Activated CD8-positive, alpha-beta memory T cell treated with anti-CD3 and anti-CD28 coated beads, Interleukin-2, amount 50 U/mL, for 24 hours (primary cell): ENCODE measurements at regions not wholly inside any gene's neighbourhood (a gene's known extent, or its start where the extent isn't known, plus 50 kb on each side); places are given as distances from the start of the nearest gene placed in this dataset.
"Not testable (repeated sequence)": the region's sequence is repeated elsewhere in the genome, so short reads cannot be mapped to it uniquely, and the experiment has no call there.

Experiments used
- DNase-seq: peaks from one replicate; pipeline ENCODE4 v3.0.0-alpha.2; 2020; ENCODE audit errors: extremely low read depth

DNA sequence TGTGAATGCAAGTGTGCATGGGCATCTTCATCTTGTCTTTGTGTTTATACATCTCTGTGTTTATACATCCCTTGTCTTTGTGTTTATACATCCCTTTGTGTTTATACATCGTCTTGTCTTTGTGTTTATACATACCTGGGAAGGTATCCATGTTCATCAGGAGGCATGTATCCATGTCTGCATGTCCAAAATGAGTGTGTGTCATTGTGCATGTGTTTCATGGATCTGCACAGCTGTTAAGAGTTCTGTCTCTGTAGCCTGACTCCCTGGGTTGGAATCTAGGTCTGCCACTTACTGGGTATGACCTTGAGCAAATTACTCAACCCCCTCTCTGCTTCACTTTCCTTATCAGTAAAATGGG lies 50.1 kb upstream of the SIRPA start:
- DNase-seq = no peak

DNA sequence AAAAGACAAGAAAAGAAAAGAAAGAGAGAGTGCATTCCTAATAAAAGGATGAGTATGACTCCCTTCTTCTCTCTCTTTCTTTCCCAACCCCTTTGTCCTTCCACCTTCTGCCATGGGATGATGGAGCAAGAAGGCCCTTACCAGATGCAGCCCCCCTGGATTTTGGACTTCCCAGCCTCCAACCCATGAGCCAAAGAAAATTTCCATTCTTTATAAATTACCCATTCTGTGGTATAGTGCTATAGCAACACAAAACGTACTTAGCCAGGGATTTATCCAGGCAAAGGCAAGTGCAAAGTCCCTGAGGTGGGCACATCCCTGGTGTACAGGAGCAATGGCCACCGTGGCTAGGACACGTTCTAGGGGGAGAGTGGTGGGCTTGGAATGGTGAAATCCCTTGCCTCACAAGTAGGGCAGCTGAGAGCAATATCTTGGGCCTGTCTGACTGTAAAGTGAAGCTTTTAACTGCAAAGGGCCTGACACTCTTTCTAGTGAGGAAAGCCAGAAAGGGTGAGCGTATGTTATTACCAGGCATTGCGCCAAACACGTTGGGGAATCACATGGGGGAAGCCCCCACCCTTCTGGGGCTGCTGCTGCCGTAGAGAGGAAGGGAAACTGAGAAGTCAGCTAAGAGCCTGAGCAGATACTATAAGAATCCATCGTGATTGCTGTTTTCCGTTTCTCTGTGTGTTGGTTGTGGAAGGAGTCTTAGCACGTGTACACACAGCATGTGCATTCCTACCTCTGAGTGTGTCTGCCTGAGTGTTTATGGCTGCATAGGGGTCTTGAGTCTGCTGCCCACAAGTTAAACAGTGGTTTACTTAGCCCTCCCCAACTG lies 50.7 kb upstream of the SIRPA start:
- DNase-seq = no peak

DNA sequence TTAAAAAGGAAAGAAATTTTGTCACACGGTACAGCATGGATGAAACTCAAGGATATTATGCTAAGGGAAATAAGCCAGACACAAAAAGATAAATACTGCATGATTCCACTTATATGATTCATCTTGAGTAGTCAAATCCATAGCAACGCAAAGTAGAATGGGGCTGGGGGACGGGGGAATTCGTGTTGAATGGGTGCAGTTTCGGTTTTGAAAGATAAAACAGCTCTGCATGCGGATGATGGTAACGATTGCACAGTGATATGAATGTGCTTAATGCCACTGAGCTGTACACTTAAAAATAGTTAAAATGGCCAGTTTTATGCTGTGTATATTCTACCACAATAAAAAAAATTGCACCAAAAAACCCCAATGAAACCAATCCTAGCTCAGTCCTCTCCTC lies 52.9 kb upstream of the SIRPA start:
- no peak for DNase-seq

DNA sequence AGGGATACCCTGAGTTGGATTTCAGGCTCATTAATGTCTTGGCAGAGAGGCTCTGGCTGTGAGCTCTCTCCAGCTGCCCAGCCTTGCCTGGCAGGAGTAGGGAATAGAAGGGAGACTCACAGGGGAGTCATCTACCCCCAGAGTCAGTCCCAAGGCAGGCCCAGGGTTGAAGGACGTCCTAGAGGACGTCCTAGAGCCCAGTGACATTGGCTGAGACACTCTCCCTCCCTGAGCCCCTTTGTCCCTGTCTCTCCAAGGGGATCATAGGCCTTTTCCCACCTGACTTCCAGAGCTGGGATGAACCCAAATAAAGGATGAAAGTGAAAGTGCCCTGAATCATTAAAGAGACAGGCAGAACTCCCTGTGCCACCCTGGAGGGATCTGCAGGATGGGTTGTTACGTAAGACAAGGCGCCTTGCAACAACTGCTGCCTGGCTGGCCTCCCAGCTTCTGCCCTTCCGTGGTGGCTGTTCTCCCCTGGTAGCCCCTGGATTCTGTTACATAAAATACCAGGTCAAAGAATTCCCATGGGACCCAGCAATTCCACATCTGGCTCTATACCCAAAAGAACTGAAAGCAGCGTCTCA lies 53.6 kb upstream of the SIRPA start:
- no peak for DNase-seq

DNA sequence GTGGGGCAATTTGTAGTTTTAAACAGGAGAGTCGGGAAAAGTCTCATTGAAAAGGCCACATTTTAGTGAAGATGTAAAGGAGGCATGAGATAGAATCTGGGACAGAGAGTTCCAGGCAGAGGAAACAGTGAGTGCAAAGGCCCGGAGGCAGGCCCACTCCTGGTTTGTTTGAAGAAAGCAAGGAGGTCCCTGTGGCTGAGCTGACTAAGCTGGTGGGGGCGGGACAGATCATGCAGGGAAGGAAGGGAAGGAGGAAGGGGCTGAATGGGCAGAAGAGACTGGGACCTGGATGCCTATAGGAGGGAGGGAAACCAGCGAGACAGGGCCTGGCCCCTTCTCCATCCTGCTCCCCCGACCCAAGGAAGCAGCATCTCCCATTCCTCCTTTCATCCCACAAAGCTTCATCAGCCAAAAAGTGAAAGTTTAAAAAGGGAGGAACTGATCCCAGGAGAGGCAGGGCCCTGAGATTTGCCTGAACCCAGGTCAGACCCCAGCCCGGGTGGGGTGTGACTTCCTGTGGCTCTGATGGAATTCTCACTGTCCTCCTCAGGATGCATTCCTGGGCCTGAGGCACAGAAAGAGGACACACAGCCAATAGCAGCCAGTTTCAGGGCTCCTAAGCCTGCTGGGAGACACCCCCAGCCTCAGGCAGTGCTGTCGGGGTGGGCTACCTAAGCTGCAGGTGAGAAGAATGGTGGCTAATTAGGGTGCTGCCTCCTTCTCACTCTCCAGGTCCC lies 54.2 kb upstream of the SIRPA start:
- no peak for DNase-seq

DNA sequence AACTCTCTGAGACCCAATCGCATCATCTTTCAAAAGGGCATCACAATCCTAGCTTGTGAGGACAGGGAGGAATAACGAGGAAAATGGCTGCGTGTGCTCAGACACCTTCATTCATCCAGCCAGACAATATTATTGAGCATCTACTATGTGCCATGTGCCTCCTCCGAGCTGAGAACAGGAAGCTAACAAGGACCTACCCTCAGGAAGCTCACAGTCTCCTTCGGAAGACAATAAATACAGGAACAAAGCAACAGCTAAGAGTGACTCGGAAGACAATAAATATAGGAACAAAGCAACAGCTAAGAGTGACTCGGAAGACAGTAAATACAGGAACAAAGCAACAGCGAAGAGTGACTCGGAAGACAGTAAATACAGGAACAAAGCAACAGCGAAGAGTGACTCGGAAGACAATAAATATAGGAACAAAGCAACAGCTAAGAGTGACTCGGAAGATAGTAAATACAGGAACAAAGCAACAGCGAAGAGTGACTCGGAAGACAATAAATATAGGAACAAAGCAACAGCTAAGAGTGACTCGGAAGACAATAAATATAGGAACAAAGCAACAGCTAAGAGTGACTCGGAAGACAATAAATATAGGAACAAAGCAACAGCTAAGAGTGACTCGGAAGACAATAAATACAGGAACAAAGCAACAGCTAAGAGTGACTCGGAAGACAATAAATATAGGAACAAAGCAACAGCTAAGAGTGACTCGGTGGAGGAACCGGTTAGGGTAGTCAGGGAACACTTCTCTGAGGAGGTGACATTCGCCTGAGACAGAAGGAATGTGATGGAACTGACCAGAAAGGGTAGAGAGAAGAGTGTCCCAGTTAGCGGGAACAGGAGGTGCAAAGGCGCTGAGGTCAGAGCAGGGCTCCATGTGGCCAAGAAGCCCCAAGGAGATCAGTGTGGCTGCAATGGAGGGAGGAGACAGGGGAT lies 55.6 kb upstream of the SIRPA start:
- not testable (repeated sequence) for DNase-seq

DNA sequence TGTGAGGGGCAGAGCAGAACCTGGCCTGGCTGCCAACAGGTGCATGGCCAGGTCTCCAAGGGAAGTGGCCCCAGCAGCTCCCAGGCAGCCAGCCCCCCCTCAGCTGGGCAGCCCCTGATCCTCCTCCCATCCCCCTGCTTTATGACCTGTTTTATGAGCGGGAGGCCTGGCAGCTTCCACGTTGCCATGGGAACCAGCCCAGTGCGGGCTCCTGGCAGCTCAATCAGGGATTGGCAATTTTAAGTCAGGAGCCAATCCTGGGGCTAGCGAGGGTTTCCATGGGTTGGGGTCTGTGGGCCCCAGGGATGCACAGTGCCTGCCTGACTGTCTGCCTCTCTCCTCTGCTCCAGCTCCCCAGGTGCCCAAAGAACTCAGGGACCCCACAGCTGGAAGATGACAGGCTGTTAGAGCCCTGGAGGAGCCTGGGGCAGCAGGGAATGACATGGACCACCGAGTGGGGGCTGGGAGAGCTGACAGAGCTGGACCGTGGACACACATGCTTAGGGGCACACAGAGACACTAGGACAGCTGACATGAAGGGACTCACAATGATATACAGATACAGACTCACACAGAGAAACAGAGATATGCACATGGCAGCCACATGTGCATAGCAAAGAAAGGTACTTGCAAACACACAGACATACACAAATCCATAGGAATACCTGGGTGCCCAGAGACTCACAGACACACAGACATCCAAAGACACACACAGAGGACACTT lies 56.5 kb upstream of the SIRPA start:
- no peak for DNase-seq

DNA sequence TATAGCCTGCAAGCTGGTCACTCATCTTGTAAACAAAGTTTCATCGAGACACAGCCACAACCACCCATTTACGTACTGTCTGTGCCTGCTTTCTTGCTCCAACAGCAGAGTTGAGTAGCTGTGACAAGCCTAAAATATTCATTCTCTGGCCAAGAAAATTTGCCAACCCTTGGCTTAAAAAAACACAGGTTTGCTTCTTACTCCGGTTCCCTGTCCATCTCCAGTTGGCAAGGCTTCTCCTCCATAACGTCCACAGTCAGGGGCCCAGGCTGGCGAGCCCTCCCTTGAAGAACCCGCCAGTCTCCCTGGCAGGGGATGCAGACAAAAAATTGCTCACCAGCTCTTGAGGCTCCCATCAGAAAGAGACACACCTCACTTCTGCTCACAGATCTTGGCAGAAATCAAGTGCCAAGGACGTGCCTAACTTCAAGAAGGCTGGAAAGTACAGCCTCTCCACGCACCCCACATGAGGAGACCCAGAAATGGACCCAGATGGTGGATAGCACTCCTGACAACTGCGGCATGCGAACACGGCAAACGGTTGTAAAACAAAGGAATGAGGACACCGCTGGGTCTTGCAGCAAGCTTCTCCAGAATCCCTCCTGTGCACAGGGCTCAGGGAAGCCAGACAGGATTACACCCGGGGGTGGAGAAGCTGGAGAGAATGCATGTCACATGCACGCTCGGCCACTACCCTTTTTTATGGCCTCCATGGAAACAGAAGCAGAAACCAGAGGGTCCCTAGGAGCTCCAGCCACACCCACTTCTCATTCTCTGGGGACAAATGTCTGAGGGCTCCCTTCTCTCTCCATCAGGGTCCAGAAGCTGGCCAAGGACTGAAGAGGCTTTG lies 59.8 kb upstream of the SIRPA start:
- DNase-seq = no peak

DNA sequence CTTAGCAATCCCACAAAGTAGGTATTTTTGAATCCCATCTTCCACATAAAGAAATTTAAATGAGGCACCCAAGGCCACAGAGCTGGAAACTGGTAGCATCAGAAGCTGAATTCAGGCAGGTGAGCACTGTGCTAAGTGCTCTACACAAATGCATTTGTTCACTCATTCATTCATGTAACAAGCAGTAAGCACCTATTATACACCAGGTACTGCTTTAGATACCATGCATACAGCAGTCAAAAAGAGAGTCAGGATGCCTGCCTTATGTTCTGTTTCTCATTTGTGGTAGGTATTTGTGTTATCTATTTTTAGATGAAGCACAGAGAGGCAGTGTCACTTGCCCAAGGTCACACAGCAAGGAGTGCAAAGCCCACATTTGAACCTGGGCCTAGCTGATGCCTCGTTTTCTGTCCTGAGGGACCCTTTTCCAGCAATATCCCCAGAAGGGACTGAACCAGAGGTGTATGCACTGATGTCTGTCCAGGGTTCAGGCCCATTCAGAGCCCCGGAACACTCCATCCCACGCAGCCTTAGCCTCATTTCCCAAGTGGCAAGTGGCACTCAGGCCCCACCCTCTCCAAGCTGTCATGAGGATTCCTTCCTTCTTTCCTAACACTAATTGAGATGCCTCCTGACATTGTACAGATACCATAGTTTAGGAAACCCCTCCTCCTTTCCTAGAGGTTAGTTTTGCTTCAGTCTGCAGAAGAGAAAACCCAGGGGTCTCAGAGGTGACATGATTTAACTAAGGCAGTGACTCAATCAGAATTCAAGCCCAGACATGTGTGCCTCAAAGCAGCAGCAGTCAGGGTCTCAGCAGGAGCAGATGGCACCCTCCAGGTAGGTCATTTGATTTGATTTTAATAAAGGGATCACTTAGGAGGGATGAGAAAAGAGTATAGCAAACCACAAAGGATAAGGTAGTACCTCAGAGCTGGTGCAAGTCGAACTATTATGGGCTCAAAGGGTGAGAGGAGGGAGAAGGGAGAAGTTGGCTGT lies 61.2 kb upstream of the SIRPA start:
- no peak for DNase-seq

DNA sequence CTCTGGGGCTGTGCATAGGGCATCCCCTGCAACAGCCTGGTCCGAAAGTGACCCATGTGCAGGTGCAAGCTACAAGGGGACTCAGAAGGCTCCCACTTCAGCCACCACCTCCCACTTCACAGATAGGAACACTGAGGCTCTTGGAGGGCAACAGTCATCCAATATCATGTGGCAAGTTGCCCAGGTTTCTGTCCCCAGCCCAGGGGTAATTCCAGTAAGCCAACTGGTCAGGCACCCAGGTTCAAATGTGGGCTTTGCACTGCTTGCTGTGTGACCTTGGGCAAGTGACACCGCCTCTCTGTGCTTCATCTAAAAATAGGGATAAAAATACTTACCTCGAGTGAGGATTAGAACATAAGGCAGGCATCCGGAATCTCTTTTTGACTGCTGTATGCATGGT lies 62.0 kb upstream of the SIRPA start:
- no peak for DNase-seq

DNA sequence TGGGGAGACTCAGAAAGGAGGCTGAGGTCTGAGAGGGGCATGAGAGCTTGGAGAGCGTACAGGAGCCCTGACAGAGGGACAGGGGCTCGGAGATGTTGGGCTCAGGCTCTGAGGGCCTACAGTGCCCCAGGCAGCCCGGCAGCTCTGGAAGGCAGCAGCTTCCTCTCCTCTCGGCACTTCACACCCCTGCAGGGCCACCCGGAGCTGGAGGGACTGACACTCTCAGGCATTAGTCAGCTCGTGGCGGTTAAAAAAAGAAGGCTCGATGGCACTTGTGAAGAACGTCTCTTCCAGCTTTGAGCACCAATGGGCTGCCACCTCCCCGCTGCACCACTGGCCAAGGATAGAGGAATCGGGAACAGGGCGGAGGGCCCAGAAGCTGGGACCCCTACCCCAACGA lies 62.6 kb upstream of the SIRPA start:
- no peak for DNase-seq

DNA sequence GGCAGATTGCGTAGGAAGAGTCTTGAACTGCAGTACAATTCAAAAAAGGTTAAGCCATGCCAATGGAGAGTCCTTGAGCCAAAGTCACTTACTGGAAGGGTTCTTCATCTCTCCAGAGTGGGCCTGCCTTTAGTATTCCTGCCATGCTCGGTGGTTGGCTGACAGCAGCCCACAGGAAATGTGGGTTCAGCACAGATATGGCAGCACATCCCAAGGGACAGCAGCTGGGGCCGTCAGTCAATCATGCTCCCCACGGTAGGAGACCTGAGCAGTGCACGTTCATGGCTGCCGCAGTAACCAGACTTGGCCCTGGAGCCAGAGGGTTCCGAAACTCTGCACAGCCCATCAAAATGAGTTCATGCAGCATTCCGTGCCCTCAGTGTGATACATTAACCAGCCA lies 63.6 kb upstream of the SIRPA start:
- DNase-seq = no peak

DNA sequence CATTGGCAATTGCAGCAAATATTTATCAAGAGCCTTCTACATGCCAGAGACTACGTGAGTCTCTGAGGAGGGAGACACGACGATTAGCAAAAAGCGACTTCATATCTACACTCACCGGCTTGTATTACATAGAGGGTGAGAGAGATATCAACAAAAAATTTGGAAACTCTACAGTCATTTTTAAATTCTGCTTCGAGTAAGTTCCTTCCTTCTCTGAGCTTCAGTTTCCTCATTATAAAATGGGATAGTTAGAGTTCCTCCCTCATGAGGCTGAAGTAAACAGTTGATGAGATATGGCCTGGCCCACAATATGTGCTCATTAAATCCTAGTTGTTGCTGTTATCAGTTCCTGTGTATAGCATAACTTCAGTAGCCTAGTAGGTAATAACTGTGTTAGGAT lies 64.1 kb upstream of the SIRPA start:
- DNase-seq = no peak

DNA sequence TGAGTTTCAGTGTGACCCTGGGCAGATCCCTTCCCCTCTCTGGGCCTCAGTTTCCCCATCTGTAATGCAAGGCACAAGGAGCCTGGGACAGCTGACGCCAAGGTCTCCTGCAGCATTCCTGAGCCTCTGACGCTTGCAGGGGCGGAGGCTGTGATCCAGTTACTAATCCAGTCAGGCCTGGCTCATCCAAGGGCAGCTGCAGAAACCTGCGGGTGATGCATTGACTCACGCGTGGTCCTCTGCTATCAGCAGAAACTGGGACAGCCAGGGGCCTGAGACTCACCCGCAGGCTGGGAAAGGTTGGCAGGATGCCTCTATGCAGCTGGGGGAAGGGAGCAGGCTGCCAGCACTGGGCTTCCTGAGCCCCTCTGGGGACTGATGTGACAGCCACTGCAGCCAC lies 65.0 kb upstream of the SIRPA start:
- no peak for DNase-seq

DNA sequence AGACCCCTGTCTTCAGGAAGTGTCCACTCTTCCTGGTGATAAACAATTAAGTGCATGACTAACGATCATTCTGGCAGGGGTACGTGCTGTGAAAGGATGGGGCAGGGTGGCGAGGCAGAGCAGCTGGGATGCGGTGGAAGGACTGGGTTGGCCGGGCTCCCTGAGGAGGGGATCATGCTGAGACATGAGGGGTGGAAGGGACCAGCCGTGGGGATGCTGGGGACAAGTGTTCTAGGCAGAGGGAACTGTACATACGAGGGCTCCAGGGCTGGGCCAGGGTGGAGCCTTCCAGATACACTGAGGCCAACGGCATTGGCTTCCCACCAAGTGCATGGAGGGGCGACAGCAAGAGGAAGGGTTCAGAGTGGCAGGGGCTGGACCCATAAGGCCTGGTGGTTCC lies 65.7 kb upstream of the SIRPA start:
- DNase-seq = no peak

DNA sequence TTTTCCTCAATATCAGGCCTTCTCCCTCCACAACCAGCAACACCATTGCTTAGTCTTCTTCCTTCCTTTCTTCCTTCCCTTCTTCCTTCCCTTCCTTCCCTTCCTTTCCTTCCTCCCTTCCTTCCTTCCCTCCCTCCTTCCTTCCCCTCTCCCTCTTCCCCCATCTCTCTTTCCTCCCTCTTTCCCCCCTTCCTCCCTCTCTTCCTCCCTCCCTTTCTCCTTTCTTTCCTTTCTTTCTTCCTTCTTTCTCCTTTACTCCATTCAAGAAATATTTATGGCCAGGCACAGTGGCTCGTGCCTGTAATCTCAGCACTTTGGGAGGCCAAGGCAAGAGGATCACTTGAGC lies 66.4 kb upstream of the SIRPA start:
- no peak for DNase-seq

DNA sequence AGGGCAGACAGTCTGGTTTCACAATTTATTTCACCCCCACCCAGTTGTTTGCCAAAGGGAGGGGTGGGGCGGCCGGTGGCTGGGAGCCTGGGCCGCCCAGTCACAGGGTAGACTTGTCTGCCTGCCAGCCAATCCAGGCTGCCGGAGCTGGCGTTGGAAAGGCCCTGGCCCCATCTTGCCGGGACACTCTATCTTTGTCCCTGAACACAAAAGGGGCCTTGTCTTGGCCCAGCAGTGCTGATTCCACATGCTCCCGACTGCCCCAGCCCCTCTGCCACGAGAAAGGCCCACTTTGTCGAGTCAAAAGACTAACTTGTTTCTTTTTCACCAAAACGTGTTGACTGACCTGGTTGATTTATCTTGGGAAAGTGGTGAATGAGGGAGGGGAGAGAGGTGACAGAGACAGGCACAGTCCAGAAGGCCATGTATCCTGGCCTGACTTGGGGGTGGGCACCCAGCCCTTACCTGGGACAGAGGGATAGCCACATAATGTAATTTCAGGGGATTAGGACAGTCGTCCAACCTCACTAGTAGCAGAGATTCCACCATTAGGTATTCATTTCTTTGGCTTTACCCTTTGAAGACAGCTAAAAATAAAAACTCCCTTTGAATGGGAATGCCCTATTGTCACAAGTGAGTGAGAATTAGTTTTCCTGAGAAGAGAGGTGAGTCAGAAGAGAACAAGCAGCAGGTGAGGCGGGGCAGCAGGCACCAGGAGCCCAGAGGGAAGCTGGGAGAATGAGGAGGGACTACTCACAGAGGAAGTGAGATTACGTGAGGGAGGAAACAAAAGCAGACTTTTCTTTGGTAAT lies 67.0 kb upstream of the SIRPA start:
- no peak for DNase-seq

DNA sequence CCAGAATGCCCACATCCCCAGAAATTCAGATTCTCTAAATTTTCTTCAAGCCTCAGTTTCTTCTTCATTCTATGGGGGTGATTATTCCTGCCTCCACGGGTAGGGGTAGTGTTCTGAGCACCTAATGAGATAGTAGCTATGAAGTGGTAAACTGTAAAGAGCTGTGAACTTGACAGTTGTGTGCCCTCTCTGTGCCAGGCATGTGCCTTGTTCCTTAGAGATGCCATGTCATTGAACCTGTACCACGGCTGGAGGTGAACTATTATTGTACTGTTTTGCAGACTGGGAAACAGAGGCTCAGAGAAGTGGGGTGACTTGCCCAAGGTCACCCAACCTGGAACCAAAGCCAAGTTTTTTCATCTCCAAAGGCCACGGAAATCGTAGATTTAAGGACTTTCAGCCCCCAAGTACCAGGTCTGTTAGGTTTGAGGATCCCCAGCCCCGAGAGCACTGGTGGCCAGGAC lies 67.7 kb upstream of the SIRPA start:
- DNase-seq = no peak
